ENCODE measurements at regions not wholly inside any gene's neighbourhood (a gene's known extent, or its start where the extent isn't known, plus 50 kb on each side); places are given as distances from the start of the nearest gene placed in this dataset.

DNA sequence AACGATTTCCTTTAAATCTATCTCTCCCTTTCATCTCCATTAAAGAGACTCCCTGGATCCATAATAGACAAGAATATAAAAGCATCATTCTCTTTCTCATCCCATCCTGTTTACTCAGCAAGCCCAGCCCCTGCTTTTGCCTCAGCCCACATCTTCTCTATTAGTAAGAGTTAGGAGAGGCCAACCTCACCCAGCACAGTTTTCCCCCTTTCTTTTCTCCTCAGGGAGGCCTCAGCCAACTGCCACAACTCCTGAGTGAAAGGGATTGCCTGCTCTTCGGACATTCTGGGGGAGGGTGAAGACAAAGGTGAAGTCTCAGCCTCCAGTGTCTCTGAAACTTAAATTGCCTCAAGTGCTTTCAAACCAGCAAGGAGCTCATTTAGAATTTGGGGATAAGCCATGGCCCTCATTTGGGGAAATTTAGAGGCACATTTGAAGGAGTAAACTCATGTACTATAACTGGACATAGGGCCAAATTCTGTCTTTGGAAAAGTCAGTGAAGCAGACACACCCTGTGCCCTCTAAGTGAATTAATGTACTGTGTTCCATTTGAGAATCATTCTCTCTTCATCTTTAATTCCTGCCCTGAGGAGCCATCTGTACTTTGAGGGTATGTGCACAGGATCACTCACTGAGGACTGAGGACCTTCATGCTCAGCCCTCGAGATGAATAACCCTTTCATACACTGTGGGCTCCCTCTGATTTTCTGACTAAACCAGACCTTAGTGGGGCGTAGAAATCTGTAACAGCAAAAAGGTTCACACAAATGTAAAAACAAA lies 82.5 kb downstream of the SOX2 start:
- Histone ChIP-seq H3F3A (ENCODE audit: insufficient read depth, low read length) (peaks cover 11% of the 10 kb centered on the region; the same call in 1 of the 2 replicates), H4K20me1 (ENCODE audit: insufficient read depth, low read length) (no peaks in the 10 kb centered on the region), H3K9ac (ENCODE audit: low read length) (peak overlapping the region; percentile 1; the same call in 1 of the 2 replicates), H3K79me2 (ENCODE audit: insufficient read depth, low read length) (no peaks in the 10 kb centered on the region), H3K9me2 (ENCODE audit: low read depth, low read length) (no peaks in the 10 kb centered on the region), H3K9me3 (ENCODE audit: low read length) (no peaks in the 10 kb centered on the region), H3K4me1 (ENCODE audit: insufficient read depth, low read length, severe bottlenecking) (peaks cover 87% of the 10 kb centered on the region), H3K4me2 (ENCODE audit: low read length) (no peak overlapping the region), H3K36me3 (ENCODE audit: insufficient read depth, low read length) (no peaks in the 10 kb centered on the region), H3K27ac (ENCODE audit: low read depth, low read length, poor library complexity, severe bottlenecking) (peak overlapping the region; percentile 70), H2AFZ (ENCODE audit: low read length) (peak overlapping the region; percentile 15; the same call in 1 of the 2 replicates), H3K4me3 (ENCODE audit: low read depth, low read length, poor library complexity, severe bottlenecking) (no peak overlapping the region), H3K27me3 (ENCODE audit: insufficient read depth, low read length) (no peaks in the 10 kb centered on the region)
- TF ChIP-seq, protein P1, sequence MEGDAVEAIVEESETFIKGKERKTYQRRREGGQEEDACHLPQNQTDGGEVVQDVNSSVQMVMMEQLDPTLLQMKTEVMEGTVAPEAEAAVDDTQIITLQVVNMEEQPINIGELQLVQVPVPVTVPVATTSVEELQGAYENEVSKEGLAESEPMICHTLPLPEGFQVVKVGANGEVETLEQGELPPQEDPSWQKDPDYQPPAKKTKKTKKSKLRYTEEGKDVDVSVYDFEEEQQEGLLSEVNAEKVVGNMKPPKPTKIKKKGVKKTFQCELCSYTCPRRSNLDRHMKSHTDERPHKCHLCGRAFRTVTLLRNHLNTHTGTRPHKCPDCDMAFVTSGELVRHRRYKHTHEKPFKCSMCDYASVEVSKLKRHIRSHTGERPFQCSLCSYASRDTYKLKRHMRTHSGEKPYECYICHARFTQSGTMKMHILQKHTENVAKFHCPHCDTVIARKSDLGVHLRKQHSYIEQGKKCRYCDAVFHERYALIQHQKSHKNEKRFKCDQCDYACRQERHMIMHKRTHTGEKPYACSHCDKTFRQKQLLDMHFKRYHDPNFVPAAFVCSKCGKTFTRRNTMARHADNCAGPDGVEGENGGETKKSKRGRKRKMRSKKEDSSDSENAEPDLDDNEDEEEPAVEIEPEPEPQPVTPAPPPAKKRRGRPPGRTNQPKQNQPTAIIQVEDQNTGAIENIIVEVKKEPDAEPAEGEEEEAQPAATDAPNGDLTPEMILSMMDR (IDR thresholded peaks at IDR 0.05; ENCODE audit: low read length): no peak
- TF ChIP-seq EZH2 (IDR thresholded peaks at IDR 0.05; ENCODE audit: borderline replicate concordance, low read length): no peak

DNA sequence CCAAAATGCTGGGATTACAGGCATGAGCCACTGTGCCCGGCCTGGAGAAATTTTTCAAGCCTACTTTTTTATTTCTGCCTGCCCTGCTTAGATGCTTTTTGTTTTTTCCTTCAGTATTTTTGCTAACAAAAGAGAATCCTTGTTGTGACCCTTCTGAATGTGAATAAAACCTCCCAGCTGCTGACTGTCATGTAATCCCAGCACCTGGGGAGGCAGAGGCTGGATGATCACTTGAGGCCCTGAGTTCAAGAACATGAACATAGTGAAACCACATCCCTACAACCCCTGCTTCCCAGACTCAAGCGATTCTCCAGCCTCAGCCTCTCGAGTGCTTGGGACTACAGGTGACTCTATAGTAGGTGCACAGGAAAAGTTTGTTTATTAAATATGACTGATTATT lies 84.9 kb downstream of the SOX2 start:
- Histone ChIP-seq H3K9me3 (ENCODE audit: low read length) (no peaks in the 10 kb centered on the region), H3K4me1 (ENCODE audit: insufficient read depth, low read length, severe bottlenecking) (peaks cover 82% of the 10 kb centered on the region), H3K27ac (ENCODE audit: low read depth, low read length, poor library complexity, severe bottlenecking) (peak overlapping the region; percentile 85), H3K36me3 (ENCODE audit: insufficient read depth, low read length) (no peaks in the 10 kb centered on the region), H3K9me2 (ENCODE audit: low read depth, low read length) (no peaks in the 10 kb centered on the region), H3K4me3 (ENCODE audit: low read depth, low read length, poor library complexity, severe bottlenecking) (no peak overlapping the region), H3K27me3 (ENCODE audit: insufficient read depth, low read length) (no peaks in the 10 kb centered on the region), H3K4me2 (ENCODE audit: low read length) (no peak overlapping the region; the same call in 1 of the 2 replicates), H2AFZ (ENCODE audit: low read length) (no peak overlapping the region), H3K9ac (ENCODE audit: low read length) (peak overlapping the region; percentile 8), H4K20me1 (ENCODE audit: insufficient read depth, low read length) (no peaks in the 10 kb centered on the region), H3K79me2 (ENCODE audit: insufficient read depth, low read length) (no peaks in the 10 kb centered on the region), H3F3A (ENCODE audit: insufficient read depth, low read length) (peaks cover 11% of the 10 kb centered on the region; the same call in 1 of the 2 replicates)
- TF ChIP-seq, protein P1 (IDR thresholded peaks at IDR 0.05; ENCODE audit: low read length): no peak
- no peak for TF ChIP-seq EZH2 (IDR thresholded peaks at IDR 0.05; ENCODE audit: borderline replicate concordance, low read length)

DNA sequence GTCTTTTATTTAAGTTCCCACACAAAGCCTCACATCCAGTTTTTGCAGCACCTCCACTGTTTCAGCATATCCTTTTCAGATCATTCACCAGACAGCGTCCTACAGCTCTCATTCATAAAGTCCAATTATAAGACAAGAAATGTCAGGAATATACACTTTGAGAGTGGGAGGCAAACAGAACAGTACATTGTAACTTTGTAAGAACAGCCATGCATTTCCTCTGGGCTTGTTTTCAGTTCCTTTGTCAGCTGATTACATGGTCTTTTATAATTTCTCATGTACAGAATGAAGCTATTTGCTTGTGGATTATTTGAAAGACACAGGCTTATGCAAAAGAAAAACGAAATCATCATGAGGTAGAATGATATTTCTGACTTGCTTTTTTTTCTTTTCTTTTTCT lies 85.7 kb downstream of the SOX2 start:
- no peak overlapping the region for H2AFZ ChIP-seq (ENCODE audit: low read length)
- peak overlapping the region; percentile 85 for H3K27ac ChIP-seq (ENCODE audit: low read depth, low read length, poor library complexity, severe bottlenecking)
- peak overlapping the region; percentile 8 for H3K9ac ChIP-seq (ENCODE audit: low read length)
- H3K27me3 ChIP-seq (ENCODE audit: insufficient read depth, low read length): no peaks in the 10 kb centered on the region
- H3K79me2 ChIP-seq (ENCODE audit: insufficient read depth, low read length): no peaks in the 10 kb centered on the region
- no peaks in the 10 kb centered on the region for H4K20me1 ChIP-seq (ENCODE audit: insufficient read depth, low read length)
- H3K9me3 ChIP-seq (ENCODE audit: low read length): no peaks in the 10 kb centered on the region
- H3K9me2 ChIP-seq (ENCODE audit: low read depth, low read length): no peaks in the 10 kb centered on the region
- H3K36me3 ChIP-seq (ENCODE audit: insufficient read depth, low read length): no peaks in the 10 kb centered on the region
- no peak overlapping the region for H3K4me2 ChIP-seq (ENCODE audit: low read length)
- no peak for TF ChIP-seq EZH2 (IDR thresholded peaks at IDR 0.05; ENCODE audit: borderline replicate concordance, low read length)
- TF ChIP-seq, protein P1 (IDR thresholded peaks at IDR 0.05; ENCODE audit: low read length): no peak
- peaks cover 77% of the 10 kb centered on the region for H3K4me1 ChIP-seq (ENCODE audit: insufficient read depth, low read length, severe bottlenecking)
- no peak overlapping the region for H3K4me3 ChIP-seq (ENCODE audit: low read depth, low read length, poor library complexity, severe bottlenecking)
- H3F3A ChIP-seq (ENCODE audit: insufficient read depth, low read length): peaks cover 11% of the 10 kb centered on the region; the same call in 1 of the 2 replicates

Data from OCI-LY1 (cell line).